ENCODE measurements at regions not wholly inside any gene's neighbourhood (a gene's known extent, or its start where the extent isn't known, plus 50 kb on each side); places are given as distances from the start of the nearest gene placed in this dataset.

DNA sequence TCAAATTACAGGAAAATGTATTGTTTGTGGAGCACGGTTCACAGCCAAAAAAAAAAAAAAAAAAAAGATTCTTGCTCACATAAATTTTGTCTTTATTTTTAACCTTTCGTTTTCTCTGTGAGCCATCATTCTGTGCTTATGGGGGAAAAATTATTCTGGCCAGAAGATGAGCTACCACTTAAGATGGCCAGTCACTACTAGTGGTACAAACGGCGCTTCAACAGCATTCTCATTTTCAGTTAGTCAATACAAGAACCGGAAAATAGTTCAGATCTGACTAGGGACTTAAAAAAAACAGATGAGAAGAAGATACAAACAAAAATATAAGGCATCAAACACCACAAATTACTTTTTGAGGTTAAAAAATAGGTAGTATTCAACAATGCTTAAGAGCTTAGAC, 158.6 kb upstream of the CNTN5 start:
- TF ChIP-seq, protein P1, sequence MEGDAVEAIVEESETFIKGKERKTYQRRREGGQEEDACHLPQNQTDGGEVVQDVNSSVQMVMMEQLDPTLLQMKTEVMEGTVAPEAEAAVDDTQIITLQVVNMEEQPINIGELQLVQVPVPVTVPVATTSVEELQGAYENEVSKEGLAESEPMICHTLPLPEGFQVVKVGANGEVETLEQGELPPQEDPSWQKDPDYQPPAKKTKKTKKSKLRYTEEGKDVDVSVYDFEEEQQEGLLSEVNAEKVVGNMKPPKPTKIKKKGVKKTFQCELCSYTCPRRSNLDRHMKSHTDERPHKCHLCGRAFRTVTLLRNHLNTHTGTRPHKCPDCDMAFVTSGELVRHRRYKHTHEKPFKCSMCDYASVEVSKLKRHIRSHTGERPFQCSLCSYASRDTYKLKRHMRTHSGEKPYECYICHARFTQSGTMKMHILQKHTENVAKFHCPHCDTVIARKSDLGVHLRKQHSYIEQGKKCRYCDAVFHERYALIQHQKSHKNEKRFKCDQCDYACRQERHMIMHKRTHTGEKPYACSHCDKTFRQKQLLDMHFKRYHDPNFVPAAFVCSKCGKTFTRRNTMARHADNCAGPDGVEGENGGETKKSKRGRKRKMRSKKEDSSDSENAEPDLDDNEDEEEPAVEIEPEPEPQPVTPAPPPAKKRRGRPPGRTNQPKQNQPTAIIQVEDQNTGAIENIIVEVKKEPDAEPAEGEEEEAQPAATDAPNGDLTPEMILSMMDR (IDR thresholded peaks at IDR 0.05; ENCODE audit: low read depth, low read length): no peak
- TF ChIP-seq EZH2phosphoT487 (IDR thresholded peaks at IDR 0.05; ENCODE audit: low read depth): no peak

All from OCI-LY3 (cell line).